HK-2 (cell line): ENCODE measurements at regions not wholly inside any gene's neighbourhood (a gene's known extent, or its start where the extent isn't known, plus 50 kb on each side); places are given as distances from the start of the nearest gene placed in this dataset.

Experiments
- DNase-seq: peaks from one replicate; pipeline ENCODE4 v3.0.0-alpha.2; 2018; ENCODE audit not compliant: unreplicated experiment

GRCh38 chr2:19600982-19601381, 242.6 kb upstream of the OSR1 start:
- DNase-seq: no peak

- DNase-seq: no peak
These were observed 242.1 kb upstream of the OSR1 start for GRCh38 chr2:19600506-19600905.

- DNase-seq: no peak
These were observed 240.5 kb upstream of the OSR1 start for GRCh38 chr2:19598971-19599370.

- DNase-seq: no peak
These were observed 233.8 kb upstream of the OSR1 start for GRCh38 chr2:19592197-19592596.

- DNase-seq: no peak
These were observed 231.4 kb upstream of the OSR1 start for GRCh38 chr2:19589791-19590190.

- DNase-seq: peak; percentile 4
These were observed 222.4 kb upstream of the OSR1 start for GRCh38 chr2:19580830-19581229.

- no peak for DNase-seq
These were observed 221.8 kb upstream of the OSR1 start for GRCh38 chr2:19580264-19580663.

GRCh38 chr2:19579461-19579860, 221.0 kb upstream of the OSR1 start:
- DNase-seq: no peak

GRCh38 chr2:19577723-19578122, 219.3 kb upstream of the OSR1 start:
- DNase-seq: no peak

- DNase-seq: no peak
These were observed 218.0 kb upstream of the OSR1 start for GRCh38 chr2:19576411-19576810.

- DNase-seq: no peak
These were observed 217.2 kb upstream of the OSR1 start for GRCh38 chr2:19575641-19576040.

GRCh38 chr2:19574778-19575260, 216.4 kb upstream of the OSR1 start:
- no peak for DNase-seq

GRCh38 chr2:19573784-19574183, 215.4 kb upstream of the OSR1 start:
- DNase-seq: no peak

- no peak for DNase-seq
These were observed 213.3 kb upstream of the OSR1 start for GRCh38 chr2:19571773-19572172.

GRCh38 chr2:19569300-19569791, 210.9 kb upstream of the OSR1 start:
- DNase-seq: no peak

- DNase-seq: no peak
These were observed 210.4 kb upstream of the OSR1 start for GRCh38 chr2:19568809-19569208.

- DNase-seq: no peak
These were observed 202.4 kb upstream of the OSR1 start for GRCh38 chr2:19560785-19561184.

GRCh38 chr2:19559596-19560240, 201.3 kb upstream of the OSR1 start:
- DNase-seq: no peak

GRCh38 chr2:19556648-19557047, 198.2 kb upstream of the OSR1 start:
- DNase-seq: no peak

- no peak for DNase-seq
These were observed 196.1 kb upstream of the OSR1 start for GRCh38 chr2:19554520-19554919.

- no peak for DNase-seq
These were observed 193.8 kb upstream of the OSR1 start for GRCh38 chr2:19552270-19552669.

- DNase-seq: no peak
These were observed 192.3 kb upstream of the OSR1 start for GRCh38 chr2:19550750-19551149.

GRCh38 chr2:19549821-19550220, 191.4 kb upstream of the OSR1 start:
- DNase-seq: no peak

GRCh38 chr2:19548116-19548515, 189.7 kb upstream of the OSR1 start:
- no peak for DNase-seq
